Neural cell (in vitro differentiated cells): ENCODE measurements at regions not wholly inside any gene's neighbourhood (a gene's known extent, or its start where the extent isn't known, plus 50 kb on each side); places are given as distances from the start of the nearest gene placed in this dataset.

Experiments used
- H2AFZ ChIP-seq: fragments of 200-600, 300-800 bp; sonication (generic), shearing (Covaris generic); 2 replicates; pipeline ENCODE4 v1.6.0; 2014; ENCODE audit warnings: low read depth, mild to moderate bottlenecking, antibody characterized with exemption, low read length, moderate library complexity
- H3F3A ChIP-seq: fragments of 200-600 bp; shearing (Covaris generic); 2 replicates; pipeline ENCODE4 v1.6.1; 2016; ENCODE audit warnings: mild to moderate bottlenecking, moderate library complexity, mixed read lengths, antibody characterized with exemption, low read length; ENCODE audit not compliant: insufficient read depth, poor library complexity, severe bottlenecking
- H3K27ac ChIP-seq: fragments of 200-600, 300-800 bp; sonication (generic), shearing (Covaris generic); 2 replicates; pipeline ENCODE4 v1.5.1; 2014; ENCODE audit warnings: mild to moderate bottlenecking, low read length, moderate library complexity
- H3K27me3 ChIP-seq: fragments of 300-800, 200-600 bp; sonication (generic), shearing (Covaris generic); 2 replicates; pipeline ENCODE4 v1.6.0; 2014; ENCODE audit warnings: mild to moderate bottlenecking, low read depth, low read length, moderate library complexity; ENCODE audit not compliant: insufficient read depth
- H3K36me3 ChIP-seq: fragments of 300-800, 200-600 bp; sonication (generic), shearing (Covaris generic); 2 replicates; pipeline ENCODE4 v1.5.1; 2014; ENCODE audit warnings: mild to moderate bottlenecking, antibody characterized with exemption, low read length, moderate library complexity; ENCODE audit not compliant: insufficient read depth
- H3K4me2 ChIP-seq: fragments of 300-800, 200-600 bp; sonication (generic), shearing (Covaris generic); 2 replicates; pipeline ENCODE4 v1.6.0; 2014; ENCODE audit warnings: mild to moderate bottlenecking, low read length
- H3K4me3 ChIP-seq: fragments of 300-800, 200-600 bp; sonication (generic), shearing (Covaris generic); 2 replicates; pipeline ENCODE4 v1.5.1; 2014; ENCODE audit warnings: mild to moderate bottlenecking, low read length, moderate library complexity
- H3K79me2 ChIP-seq: fragments of 200-600 bp; shearing (Covaris generic); replicated peaks from 2 replicates; pipeline ENCODE4 v1.6.0; 2014; ENCODE audit warnings: mild to moderate bottlenecking, low read length, moderate library complexity; ENCODE audit not compliant: insufficient read depth
- H3K9ac ChIP-seq: fragments of 300-800, 200-600 bp; sonication (generic), shearing (Covaris generic); 2 replicates; pipeline ENCODE4 v1.6.1; 2016; ENCODE audit warnings: mild to moderate bottlenecking, low read length, mixed read lengths
- H3K9me2 ChIP-seq: fragments of 200-600 bp; shearing (Covaris generic); 2 replicates; pipeline ENCODE4 v1.6.1; 2016; ENCODE audit warnings: mild to moderate bottlenecking, low read length, mixed read lengths; ENCODE audit not compliant: insufficient read depth
- H3K9me3 ChIP-seq: fragments of 200-600, 300-800 bp; sonication (generic), shearing (Covaris generic); 2 replicates; pipeline ENCODE4 v1.6.1; 2016; ENCODE audit warnings: mild to moderate bottlenecking, mixed run types, low read length, moderate library complexity, mixed read lengths
- H4K20me1 ChIP-seq: fragments of 200-600 bp; shearing (Covaris generic); 2 replicates; pipeline ENCODE4 v1.6.1; 2016; ENCODE audit warnings: mild to moderate bottlenecking, mixed run types; ENCODE audit not compliant: insufficient read depth
- CTCF ChIP-seq: fragments of 450-650 bp; IDR thresholded peaks from 2 replicates; pipeline ENCODE4 v1.5.1; 2014; ENCODE audit warnings: antibody characterized with exemption, mild to moderate bottlenecking, moderate library complexity; ENCODE audit not compliant: poor library complexity, severe bottlenecking
- EP300 ChIP-seq: fragments of 450-650 bp; conservative IDR thresholded peaks from 2 replicates; pipeline ENCODE4 v1.6.1; 2014; ENCODE audit warnings: antibody characterized with exemption, mild to moderate bottlenecking, moderate library complexity; ENCODE audit not compliant: poor library complexity, severe bottlenecking
- EZH2 ChIP-seq: fragments of 200-600, 300-800 bp; shearing (Covaris generic), sonication (generic); IDR thresholded peaks from 2 replicates; pipeline ENCODE4 v1.6.1; 2014; ENCODE audit warnings: antibody characterized with exemption, low read length, borderline replicate concordance, mild to moderate bottlenecking; ENCODE audit not compliant: insufficient read depth, poor library complexity, severe bottlenecking
- MXI1 ChIP-seq: fragments of 450-650 bp; conservative IDR thresholded peaks from 2 replicates; pipeline ENCODE4 v1.6.1; 2014; ENCODE audit warnings: antibody characterized with exemption, mild to moderate bottlenecking; ENCODE audit not compliant: poor library complexity, severe bottlenecking
- POLR2AphosphoS5 ChIP-seq: IDR thresholded peaks from 2 replicates; pipeline ENCODE4 v1.6.1; 2012
- RAD21 ChIP-seq: fragments of 450-650 bp; conservative IDR thresholded peaks from 2 replicates; pipeline ENCODE4 v1.6.1; 2014; ENCODE audit warnings: antibody characterized with exemption, mild to moderate bottlenecking, moderate library complexity
- REST ChIP-seq: IDR thresholded peaks from 2 replicates; pipeline ENCODE4 v1.6.1; 2012; ENCODE audit warnings: borderline replicate concordance
- SMC3 ChIP-seq: fragments of 450-650 bp; conservative IDR thresholded peaks from 2 replicates; pipeline ENCODE4 v1.6.1; 2014; ENCODE audit warnings: antibody characterized with exemption, mild to moderate bottlenecking, moderate library complexity; ENCODE audit not compliant: poor library complexity
- TAF1 ChIP-seq: IDR thresholded peaks from 2 replicates; pipeline ENCODE4 v1.6.1; 2012; ENCODE audit warnings: low read depth

- Histone ChIP-seq H3K9me3 (no peaks in the 10 kb centered on the region), H3K9me2 (no peaks in the 10 kb centered on the region), H3K4me2 (no peak overlapping the region), H3K27me3 (no peaks in the 10 kb centered on the region), H3K9ac (no peak overlapping the region), H4K20me1 (no peaks in the 10 kb centered on the region), H2AFZ (no peak overlapping the region), H3K36me3 (no peaks in the 10 kb centered on the region), H3F3A (no peaks in the 10 kb centered on the region), H3K27ac (no peak overlapping the region), H3K79me2 (no peaks in the 10 kb centered on the region), H3K4me3 (no peak overlapping the region)
- TF ChIP-seq EP300 = no peak
- no peak for TF ChIP-seq SMC3
- TF ChIP-seq EZH2 = no peak
- TF ChIP-seq POLR2AphosphoS5 = no peak
- TF ChIP-seq MXI1 = no peak
- no peak for TF ChIP-seq RAD21
- TF ChIP-seq REST = no peak
- TF ChIP-seq CTCF = no peak
- TF ChIP-seq TAF1 = no peak
Measured at GRCh38 chr6:48474830-48475229, 363.8 kb upstream of the PTCHD4 start.

- no peaks in the 10 kb centered on the region for H3K9me3 ChIP-seq
- H3K79me2 ChIP-seq = no peaks in the 10 kb centered on the region
- no peaks in the 10 kb centered on the region for H4K20me1 ChIP-seq
- TF ChIP-seq EP300 (no peak), MXI1 (no peak), POLR2AphosphoS5 (no peak), TAF1 (no peak), REST (no peak), RAD21 (no peak), EZH2 (no peak), SMC3 (no peak), CTCF (no peak)
- no peak overlapping the region for H3K9ac ChIP-seq
- H3F3A ChIP-seq = no peaks in the 10 kb centered on the region
- no peak overlapping the region for H3K4me2 ChIP-seq
- H3K27me3 ChIP-seq = no peaks in the 10 kb centered on the region
- no peaks in the 10 kb centered on the region for H3K36me3 ChIP-seq
- no peaks in the 10 kb centered on the region for H3K9me2 ChIP-seq
- no peak overlapping the region for H3K27ac ChIP-seq
- H3K4me3 ChIP-seq = no peak overlapping the region
- no peak overlapping the region for H2AFZ ChIP-seq
Measured at GRCh38 chr6:48474136-48474535, 363.1 kb upstream of the PTCHD4 start.
